Esophagus muscularis mucosa (tissue), 4 donors: ENCODE measurements at regions not wholly inside any gene's neighbourhood (a gene's known extent, or its start where the extent isn't known, plus 50 kb on each side); places are given as distances from the start of the nearest gene placed in this dataset.

ENCODE experiments used
- DNase-seq: peaks from one replicate; pipeline ENCODE4 v3.0.0-alpha.2; 2017; ENCODE audit errors: extremely low spot score
- H3K27ac ChIP-seq, 4 donors: fragments of 200-600 bp; sonication (generic); replicated peaks in 1 of 4; 1 replicate in 3 of 4; 2 replicates in 1 of 4; pipeline ENCODE4 v1.5.1; 2016 to 2019; ENCODE audit warnings: mild to moderate bottlenecking in 1 of 4
- H3K27me3 ChIP-seq, 4 donors: fragments of 200-600 bp; sonication (generic); one replicate each; pipeline versions ENCODE4 v1.5.1 to v1.6.0; 2016 to 2019
- H3K36me3 ChIP-seq, 4 donors: fragments of 200-600 bp; sonication (generic); one replicate each; pipeline ENCODE4 v1.5.1; 2016 to 2019
- H3K4me1 ChIP-seq, 4 donors: fragments of 200-600 bp; sonication (generic); one replicate each; pipeline ENCODE4 v1.5.1; 2016 to 2019
- H3K4me3 ChIP-seq, 4 donors: fragments of 200-600 bp; sonication (generic); 1 replicate in 2 of 4; 2 replicates in 2 of 4; pipeline ENCODE4 v1.5.1; 2016 to 2019; ENCODE audit warnings: mild to moderate bottlenecking in 4 of 4, moderate library complexity in 1 of 4
- H3K9me3 ChIP-seq, 4 donors: fragments of 200-600 bp; sonication (generic); 1 replicate in 3 of 4; 2 replicates in 1 of 4; pipeline ENCODE4 v1.5.1; 2016 to 2019
- CTCF ChIP-seq, 3 experiments: fragments of 200-600 bp in 2 of 3; fragments of 450-650 bp in 1 of 3; sonication (generic) in 2 of 3; IDR thresholded peaks; one replicate each; pipeline ENCODE4 v1.5.1; 2017 to 2019; ENCODE audit warnings: antibody characterized with exemption in 3 of 3, mild to moderate bottlenecking in 2 of 3, moderate library complexity in 1 of 3
- EP300 ChIP-seq: sonication (generic); formaldehyde crosslinking; IDR thresholded peaks from one replicate; pipeline ENCODE4 v1.6.1; 2017; ENCODE audit warnings: antibody characterized with exemption
- POLR2A ChIP-seq: fragments of 450-650 bp; IDR thresholded peaks from one replicate; pipeline ENCODE4 v1.6.1; 2017; ENCODE audit warnings: antibody characterized with exemption, moderate library complexity, mild to moderate bottlenecking, low read depth
- POLR2AphosphoS5 ChIP-seq, 2 donors: sonication (generic); formaldehyde crosslinking; IDR thresholded peaks; one replicate each; pipeline ENCODE4 v1.6.1; 2017; ENCODE audit warnings: antibody characterized with exemption in 2 of 2
- WGBS: methylation state at CpG from one replicate; pipeline ENCODE4 v1.1.5; 2018; 5-methylcytosine and 5-hydroxymethylcytosine counted together
- intact Hi-C: fragments of 100-400 bp; cut with DNase I; formaldehyde crosslinking; loops from one replicate; pipeline ENCODE4 v1.15.1; 2023

- WGBS = 84% methylated on average over 2 of the region's 2 CpGs
- Histone ChIP-seq H3K27me3 (no peaks in the 10 kb centered on the region), H3K27ac (no peak overlapping the region), H3K9me3 (no peaks in the 10 kb centered on the region), H3K4me3 (no peak overlapping the region), H3K4me1 (no peaks in the 10 kb centered on the region), H3K36me3 (no peaks in the 10 kb centered on the region)
- TF ChIP-seq POLR2AphosphoS5 (IDR thresholded peaks at IDR 0.05) = no peak
- TF ChIP-seq EP300 = no peak
- TF ChIP-seq POLR2A = no peak
- no peak for TF ChIP-seq CTCF (IDR thresholded peaks at IDR 0.05)
- intact Hi-C loops = no loop called here
- DNase-seq = no peak
Observed at GRCh38 chr2:82826437-82826836, 1632.6 kb downstream of the SUCLG1 start.

GRCh38 chr2:82825410-82826090, 1633.5 kb downstream of the SUCLG1 start:
- H3K4me1 ChIP-seq = no peaks in the 10 kb centered on the region
- H3K27ac ChIP-seq = no peak overlapping the region
- no peak for DNase-seq
- 87% methylated on average over 8 of the region's 8 CpGs for WGBS
- H3K9me3 ChIP-seq = no peaks in the 10 kb centered on the region
- H3K27me3 ChIP-seq = no peaks in the 10 kb centered on the region
- no peak for TF ChIP-seq CTCF (IDR thresholded peaks at IDR 0.05)
- TF ChIP-seq EP300 = no peak
- no peak for TF ChIP-seq POLR2AphosphoS5 (IDR thresholded peaks at IDR 0.05)
- H3K36me3 ChIP-seq = no peaks in the 10 kb centered on the region
- intact Hi-C loops = no loop called here
- H3K4me3 ChIP-seq = no peak overlapping the region

- no peaks in the 10 kb centered on the region for H3K4me1 ChIP-seq
- H3K27me3 ChIP-seq = no peaks in the 10 kb centered on the region
- intact Hi-C loops = no loop called here
- WGBS = 91% methylated on average over 1 of the region's 1 CpG
- H3K4me3 ChIP-seq = no peak overlapping the region
- no peak for DNase-seq
- no peaks in the 10 kb centered on the region for H3K9me3 ChIP-seq
- H3K27ac ChIP-seq = no peak overlapping the region
- TF ChIP-seq POLR2A (no peak), CTCF (IDR thresholded peaks at IDR 0.05) (no peak), POLR2AphosphoS5 (IDR thresholded peaks at IDR 0.05) (no peak), EP300 (no peak)
- H3K36me3 ChIP-seq = no peaks in the 10 kb centered on the region
Observed at GRCh38 chr2:82823892-82824291, 1635.2 kb downstream of the SUCLG1 start.

GRCh38 chr2:82819951-82820350, 1639.1 kb downstream of the SUCLG1 start:
- DNase-seq = no peak
- no peak overlapping the region for H3K27ac ChIP-seq
- no peak overlapping the region for H3K4me3 ChIP-seq
- no peak for TF ChIP-seq EP300
- TF ChIP-seq POLR2AphosphoS5 (IDR thresholded peaks at IDR 0.05) = no peak
- no peak for TF ChIP-seq POLR2A
- no peak for TF ChIP-seq CTCF (IDR thresholded peaks at IDR 0.05)
- no peaks in the 10 kb centered on the region for H3K9me3 ChIP-seq
- no peaks in the 10 kb centered on the region for H3K4me1 ChIP-seq
- no peaks in the 10 kb centered on the region for H3K27me3 ChIP-seq
- H3K36me3 ChIP-seq = no peaks in the 10 kb centered on the region
- WGBS = 97% methylated on average over 8 of the region's 10 CpGs
- intact Hi-C loops = no loop called here

GRCh38 chr2:82814146-82814545, 1644.9 kb downstream of the SUCLG1 start:
- TF ChIP-seq CTCF (IDR thresholded peaks at IDR 0.05) = no peak
- no peak for TF ChIP-seq EP300
- TF ChIP-seq POLR2AphosphoS5 (IDR thresholded peaks at IDR 0.05) = no peak
- no peak for TF ChIP-seq POLR2A
- no peak overlapping the region for H3K27ac ChIP-seq
- no peaks in the 10 kb centered on the region for H3K36me3 ChIP-seq
- 84% methylated on average over 1 of the region's 1 CpG for WGBS
- no peaks in the 10 kb centered on the region for H3K27me3 ChIP-seq
- no peaks in the 10 kb centered on the region for H3K4me1 ChIP-seq
- DNase-seq = no peak
- no peak overlapping the region for H3K4me3 ChIP-seq
- no peaks in the 10 kb centered on the region for H3K9me3 ChIP-seq
- intact Hi-C loops = no loop called here
